ENCODE measurements at regions not wholly inside any gene's neighbourhood (a gene's known extent, or its start where the extent isn't known, plus 50 kb on each side); places are given as distances from the start of the nearest gene placed in this dataset.

DNA sequence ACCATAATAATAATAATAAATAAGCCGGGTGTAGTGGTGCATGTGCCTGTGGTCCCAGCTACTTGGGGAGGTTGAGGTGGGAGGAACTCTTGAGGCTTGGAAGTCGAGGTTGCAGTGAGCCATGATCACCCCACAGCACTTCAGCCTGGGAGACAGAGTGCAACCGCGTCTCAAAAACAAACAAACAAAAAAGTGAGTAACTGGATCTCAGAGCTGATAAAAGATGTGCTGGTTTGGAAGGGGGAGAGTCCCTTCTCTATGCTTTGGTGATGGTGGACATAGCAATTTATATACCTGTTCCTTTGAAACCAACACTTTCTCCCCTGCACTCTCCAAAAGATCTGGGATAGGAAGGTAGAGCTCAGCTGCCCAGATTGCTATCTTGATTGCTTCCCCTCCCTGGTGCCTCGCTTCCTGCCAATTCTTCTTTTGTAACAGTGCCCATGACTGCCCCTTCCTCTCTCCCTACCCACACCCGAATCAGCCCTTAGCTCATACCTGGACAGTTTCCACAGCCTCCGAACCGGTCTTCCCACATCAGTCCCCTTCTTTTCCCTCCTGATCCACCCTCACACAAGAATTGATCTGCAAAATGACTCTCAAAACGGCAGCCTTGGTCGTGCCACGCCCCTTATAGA, 55.1 kb upstream of the UBE2E1 start:
- TF ChIP-seq FOXP2 (optimal IDR thresholded peaks at IDR 0.05; ENCODE audit: borderline replicate concordance, extremely low read depth, extremely low read length, insufficient read depth) (no peak), SIN3A (IDR thresholded peaks at IDR 0.05; ENCODE audit: borderline replicate concordance, insufficient read depth, low read length) (no peak), POLR2AphosphoS5 (IDR thresholded peaks at IDR 0.05; ENCODE audit: low read depth, low read length) (no peak), TAF1 (IDR thresholded peaks at IDR 0.05; ENCODE audit: borderline replicate concordance, insufficient read depth, low read length) (no peak)
- TF ChIP-seq, protein P1, sequence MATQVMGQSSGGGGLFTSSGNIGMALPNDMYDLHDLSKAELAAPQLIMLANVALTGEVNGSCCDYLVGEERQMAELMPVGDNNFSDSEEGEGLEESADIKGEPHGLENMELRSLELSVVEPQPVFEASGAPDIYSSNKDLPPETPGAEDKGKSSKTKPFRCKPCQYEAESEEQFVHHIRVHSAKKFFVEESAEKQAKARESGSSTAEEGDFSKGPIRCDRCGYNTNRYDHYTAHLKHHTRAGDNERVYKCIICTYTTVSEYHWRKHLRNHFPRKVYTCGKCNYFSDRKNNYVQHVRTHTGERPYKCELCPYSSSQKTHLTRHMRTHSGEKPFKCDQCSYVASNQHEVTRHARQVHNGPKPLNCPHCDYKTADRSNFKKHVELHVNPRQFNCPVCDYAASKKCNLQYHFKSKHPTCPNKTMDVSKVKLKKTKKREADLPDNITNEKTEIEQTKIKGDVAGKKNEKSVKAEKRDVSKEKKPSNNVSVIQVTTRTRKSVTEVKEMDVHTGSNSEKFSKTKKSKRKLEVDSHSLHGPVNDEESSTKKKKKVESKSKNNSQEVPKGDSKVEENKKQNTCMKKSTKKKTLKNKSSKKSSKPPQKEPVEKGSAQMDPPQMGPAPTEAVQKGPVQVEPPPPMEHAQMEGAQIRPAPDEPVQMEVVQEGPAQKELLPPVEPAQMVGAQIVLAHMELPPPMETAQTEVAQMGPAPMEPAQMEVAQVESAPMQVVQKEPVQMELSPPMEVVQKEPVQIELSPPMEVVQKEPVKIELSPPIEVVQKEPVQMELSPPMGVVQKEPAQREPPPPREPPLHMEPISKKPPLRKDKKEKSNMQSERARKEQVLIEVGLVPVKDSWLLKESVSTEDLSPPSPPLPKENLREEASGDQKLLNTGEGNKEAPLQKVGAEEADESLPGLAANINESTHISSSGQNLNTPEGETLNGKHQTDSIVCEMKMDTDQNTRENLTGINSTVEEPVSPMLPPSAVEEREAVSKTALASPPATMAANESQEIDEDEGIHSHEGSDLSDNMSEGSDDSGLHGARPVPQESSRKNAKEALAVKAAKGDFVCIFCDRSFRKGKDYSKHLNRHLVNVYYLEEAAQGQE (IDR thresholded peaks at IDR 0.05; ENCODE audit: insufficient read depth in 1 of 2, low read depth in 2 of 2, low read length in 2 of 2), result no peak

DNA sequence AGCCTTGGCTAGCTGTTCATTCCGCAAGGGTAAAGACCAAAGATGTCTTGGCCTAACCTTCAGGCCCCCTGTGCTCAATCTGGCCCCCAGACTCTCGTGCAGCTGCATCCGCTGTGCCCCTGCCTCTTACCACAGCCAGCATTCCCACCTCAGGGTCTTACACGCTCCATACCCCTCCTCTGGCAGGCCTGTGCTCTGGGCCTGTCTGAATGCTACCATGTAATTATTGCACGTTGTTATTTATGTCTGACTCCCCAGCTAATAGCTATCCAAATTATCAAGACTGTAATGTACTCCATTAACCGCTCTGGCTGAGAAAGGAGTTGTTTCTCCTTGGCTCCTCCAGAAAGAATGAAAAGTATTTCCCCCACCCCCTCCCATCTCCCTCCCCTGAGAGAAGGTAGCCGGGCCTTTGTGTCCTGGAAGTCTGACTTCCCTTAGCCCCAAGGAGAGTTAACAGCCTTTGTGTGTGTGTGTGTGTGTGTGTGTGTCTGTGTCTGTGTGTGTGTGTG, 54.5 kb upstream of the UBE2E1 start:
- no peak for TF ChIP-seq SIN3A (IDR thresholded peaks at IDR 0.05; ENCODE audit: borderline replicate concordance, insufficient read depth, low read length)
- no peak for TF ChIP-seq TAF1 (IDR thresholded peaks at IDR 0.05; ENCODE audit: borderline replicate concordance, insufficient read depth, low read length)
- TF ChIP-seq, protein P1 (IDR thresholded peaks at IDR 0.05; ENCODE audit: insufficient read depth in 1 of 2, low read depth in 2 of 2, low read length in 2 of 2), result no peak
- TF ChIP-seq POLR2AphosphoS5 (IDR thresholded peaks at IDR 0.05; ENCODE audit: low read depth, low read length), result no peak
- TF ChIP-seq FOXP2 (optimal IDR thresholded peaks at IDR 0.05; ENCODE audit: borderline replicate concordance, extremely low read depth, extremely low read length, insufficient read depth), result no peak

DNA sequence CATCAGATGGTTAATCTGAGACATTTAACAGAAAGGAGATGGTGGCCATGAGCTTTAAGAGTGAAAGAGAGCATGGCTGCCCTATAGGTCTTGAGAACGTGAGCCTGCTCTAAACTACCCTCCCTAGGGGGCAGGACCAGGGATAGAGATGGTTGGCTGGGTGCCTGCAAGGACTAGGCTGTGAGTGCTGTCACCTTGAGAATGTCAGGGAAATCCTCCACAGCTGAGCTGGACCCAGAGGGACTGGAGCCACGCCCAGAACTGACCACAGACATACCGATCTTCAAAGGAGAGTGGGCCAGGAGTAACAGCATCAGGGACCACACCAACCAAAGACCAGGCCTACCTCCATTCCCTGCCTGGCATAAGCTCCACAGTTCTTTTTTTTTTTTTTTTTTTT, 53.6 kb upstream of the UBE2E1 start:
- TF ChIP-seq SIN3A (IDR thresholded peaks at IDR 0.05; ENCODE audit: borderline replicate concordance, insufficient read depth, low read length) (no peak), FOXP2 (optimal IDR thresholded peaks at IDR 0.05; ENCODE audit: borderline replicate concordance, extremely low read depth, extremely low read length, insufficient read depth) (no peak), POLR2AphosphoS5 (IDR thresholded peaks at IDR 0.05; ENCODE audit: low read depth, low read length) (no peak), TAF1 (IDR thresholded peaks at IDR 0.05; ENCODE audit: borderline replicate concordance, insufficient read depth, low read length) (no peak)
- TF ChIP-seq, protein P1 (IDR thresholded peaks at IDR 0.05; ENCODE audit: insufficient read depth in 1 of 2, low read depth in 2 of 2, low read length in 2 of 2), result no peak

DNA sequence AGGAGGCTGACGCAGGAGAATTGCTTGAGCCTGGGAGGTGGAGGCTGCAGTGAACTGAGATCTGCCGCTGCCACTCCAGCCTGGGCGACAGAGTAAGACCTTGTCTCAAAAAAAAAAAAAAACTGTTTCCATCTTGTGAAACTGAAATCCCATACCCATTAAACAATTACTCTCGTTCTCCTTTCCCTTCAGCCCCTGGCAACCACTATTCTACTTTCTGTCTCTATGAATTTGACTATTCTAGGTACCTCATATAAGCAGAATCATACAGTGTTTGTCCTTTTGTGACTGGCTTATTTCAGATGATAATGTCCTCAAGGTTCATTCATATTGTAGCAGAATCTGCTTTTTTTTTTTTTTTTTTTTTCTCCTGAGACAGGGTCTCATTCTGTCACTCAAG, 51.5 kb upstream of the UBE2E1 start:
- TF ChIP-seq, protein P1 (IDR thresholded peaks at IDR 0.05; ENCODE audit: insufficient read depth in 1 of 2, low read depth in 2 of 2, low read length in 2 of 2), result no peak
- TF ChIP-seq SIN3A (IDR thresholded peaks at IDR 0.05; ENCODE audit: borderline replicate concordance, insufficient read depth, low read length) (no peak), FOXP2 (optimal IDR thresholded peaks at IDR 0.05; ENCODE audit: borderline replicate concordance, extremely low read depth, extremely low read length, insufficient read depth) (no peak), TAF1 (IDR thresholded peaks at IDR 0.05; ENCODE audit: borderline replicate concordance, insufficient read depth, low read length) (no peak), POLR2AphosphoS5 (IDR thresholded peaks at IDR 0.05; ENCODE audit: low read depth, low read length) (no peak)

Measured in PFSK-1 (cell line).